Fibroblast of lung (primary cell): ENCODE measurements at regions not wholly inside any gene's neighbourhood (a gene's known extent, or its start where the extent isn't known, plus 50 kb on each side); places are given as distances from the start of the nearest gene placed in this dataset.

Source experiments
- DNase-seq, 2 donors: peaks; one replicate each; pipeline versions ENCODE4 v3.0.0 to v3.0.0-alpha.2; 2010; ENCODE audit warnings: low read depth in 2 of 2
- H2AFZ ChIP-seq: 2 replicates; pipeline ENCODE4 v1.5.1; 2012; ENCODE audit warnings: low read length, control low read depth, inconsistent platforms
- H3K27ac ChIP-seq: 2 replicates; pipeline ENCODE4 v1.5.1; 2011; ENCODE audit warnings: low read length, control low read depth; ENCODE audit not compliant: insufficient read depth
- H3K27me3 ChIP-seq: 2 replicates; pipeline ENCODE4 v1.5.1; 2011; ENCODE audit warnings: mild to moderate bottlenecking, low read length; ENCODE audit not compliant: control insufficient read depth, insufficient read depth
- H3K36me3 ChIP-seq: 2 replicates; pipeline ENCODE4 v1.5.1; 2011; ENCODE audit warnings: low read length; ENCODE audit not compliant: control insufficient read depth, insufficient read depth
- H3K4me1 ChIP-seq: 2 replicates; pipeline ENCODE4 v1.5.1; 2011; ENCODE audit warnings: low read length; ENCODE audit not compliant: control insufficient read depth, insufficient read depth; ENCODE audit errors: extremely low read depth
- H3K4me2 ChIP-seq: 2 replicates; pipeline ENCODE4 v1.5.1; 2011; ENCODE audit warnings: low read length, control low read depth; ENCODE audit not compliant: insufficient read depth; ENCODE audit errors: extremely low read depth
- H3K4me3 ChIP-seq, 4 experiments: fragments of 200-600 bp in 1 of 4; sonication (generic) in 1 of 4; replicated peaks in 1 of 4; 2 replicates each; pipeline ENCODE4 v1.5.1; 2011 to 2016; ENCODE audit warnings: low read length in 4 of 4, low read depth in 3 of 4, mild to moderate bottlenecking in 3 of 4, control low read depth in 2 of 4, inconsistent platforms in 1 of 4, mixed read lengths in 1 of 4; ENCODE audit not compliant: insufficient read depth in 1 of 4; ENCODE audit errors: control extremely low read depth in 1 of 4
- H3K79me2 ChIP-seq: 2 replicates; pipeline ENCODE4 v1.5.1; 2012; ENCODE audit warnings: mild to moderate bottlenecking, low read length, inconsistent platforms; ENCODE audit not compliant: control insufficient read depth, insufficient read depth
- H3K9ac ChIP-seq: 2 replicates; pipeline ENCODE4 v1.5.1; 2011; ENCODE audit warnings: mild to moderate bottlenecking, low read length, control low read depth; ENCODE audit not compliant: insufficient read depth
- H3K9me3 ChIP-seq: 2 replicates; pipeline ENCODE4 v1.5.1; 2012; ENCODE audit warnings: low read depth, low read length; ENCODE audit not compliant: control insufficient read depth, insufficient read depth
- H4K20me1 ChIP-seq: 2 replicates; pipeline ENCODE4 v1.5.1; 2011; ENCODE audit warnings: low read length; ENCODE audit not compliant: control insufficient read depth, insufficient read depth; ENCODE audit errors: extremely low read depth
- EZH2 ChIP-seq: IDR thresholded peaks from 2 replicates; pipeline ENCODE4 v1.5.1; 2012; ENCODE audit warnings: low read length, control low read depth, mild to moderate bottlenecking; ENCODE audit errors: missing control alignments
- TF ChIP-seq, protein P1 (sequence below), 2 donors: IDR thresholded peaks in 1 of 2; conservative IDR thresholded peaks in 1 of 2; 1 replicate in 1 of 2; 2 replicates in 1 of 2; pipeline ENCODE4 v1.5.1; 2011 to 2012; ENCODE audit warnings: low read length in 2 of 2, control low read depth in 1 of 2, inconsistent platforms in 1 of 2, low read depth in 1 of 2, mild to moderate bottlenecking in 1 of 2

DNA sequence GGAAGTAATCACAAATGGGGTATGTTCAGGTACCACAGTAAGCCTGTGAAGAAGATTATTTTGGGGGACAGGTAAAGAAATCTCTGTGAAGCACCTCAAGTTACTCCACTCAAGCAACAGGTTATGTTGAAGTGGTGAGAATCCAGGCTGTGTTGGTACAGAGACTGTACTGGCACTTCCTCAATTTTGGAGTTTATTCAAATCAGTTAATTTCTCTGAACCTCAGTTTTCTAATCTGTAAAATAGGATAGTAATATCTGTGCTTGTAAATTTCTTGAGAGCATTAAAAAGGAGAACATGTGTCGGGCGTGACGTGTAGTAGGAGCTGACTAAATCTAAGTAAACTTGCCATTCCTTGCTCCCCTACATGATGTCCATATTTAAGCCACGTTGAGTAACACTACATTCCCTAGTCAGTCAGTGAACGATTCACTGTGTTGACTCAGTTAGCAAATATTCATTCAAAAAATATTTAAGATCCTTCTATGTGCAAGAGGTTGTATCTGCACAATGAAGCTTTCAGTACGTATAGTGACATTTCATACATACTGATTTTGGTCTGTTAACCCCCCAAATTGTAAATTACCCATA lies 504.2 kb downstream of the ZEB2 start:
- no peak overlapping the region for H3K4me2 ChIP-seq
- H3K9ac ChIP-seq = no peak overlapping the region
- no peak for TF ChIP-seq EZH2
- peak; percentile 89 to 90 for DNase-seq
- H3K36me3 ChIP-seq = no peaks in the 10 kb centered on the region
- H3K9me3 ChIP-seq = no peaks in the 10 kb centered on the region
- H3K4me1 ChIP-seq = no peaks in the 10 kb centered on the region
- no peak overlapping the region for H3K27ac ChIP-seq
- H4K20me1 ChIP-seq = no peaks in the 10 kb centered on the region
- no peaks in the 10 kb centered on the region for H3K79me2 ChIP-seq
- no peak overlapping the region for H3K4me3 ChIP-seq
- H3K27me3 ChIP-seq = no peaks in the 10 kb centered on the region
- H2AFZ ChIP-seq = no peak overlapping the region

DNA sequence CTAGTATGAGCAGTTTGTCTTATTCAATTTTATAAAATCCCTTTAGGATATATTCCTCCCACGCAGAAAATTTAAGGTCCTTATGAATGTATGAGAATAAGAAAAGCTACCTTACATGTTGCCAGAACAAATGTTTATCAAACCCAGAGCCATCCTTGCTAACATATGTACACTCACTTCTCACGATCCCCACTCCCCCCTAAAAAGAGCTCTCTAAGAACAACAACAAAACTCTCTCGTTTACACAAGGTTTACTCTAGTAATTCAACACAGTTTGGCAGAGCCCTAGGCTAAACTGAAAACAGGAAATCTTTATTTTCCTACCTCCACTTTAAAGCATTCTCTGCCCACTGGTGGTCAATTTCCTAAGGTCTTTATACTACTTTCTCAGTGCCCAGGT lies 504.9 kb downstream of the ZEB2 start:
- no peaks in the 10 kb centered on the region for H3K9me3 ChIP-seq
- no peaks in the 10 kb centered on the region for H3K36me3 ChIP-seq
- no peak overlapping the region for H2AFZ ChIP-seq
- H3K9ac ChIP-seq = no peak overlapping the region
- no peak overlapping the region for H3K4me2 ChIP-seq
- no peak overlapping the region for H3K27ac ChIP-seq
- H3K79me2 ChIP-seq = no peaks in the 10 kb centered on the region
- no peaks in the 10 kb centered on the region for H4K20me1 ChIP-seq
- no peaks in the 10 kb centered on the region for H3K27me3 ChIP-seq
- no peak overlapping the region for H3K4me3 ChIP-seq
- no peak for TF ChIP-seq EZH2
- TF ChIP-seq, protein P1, sequence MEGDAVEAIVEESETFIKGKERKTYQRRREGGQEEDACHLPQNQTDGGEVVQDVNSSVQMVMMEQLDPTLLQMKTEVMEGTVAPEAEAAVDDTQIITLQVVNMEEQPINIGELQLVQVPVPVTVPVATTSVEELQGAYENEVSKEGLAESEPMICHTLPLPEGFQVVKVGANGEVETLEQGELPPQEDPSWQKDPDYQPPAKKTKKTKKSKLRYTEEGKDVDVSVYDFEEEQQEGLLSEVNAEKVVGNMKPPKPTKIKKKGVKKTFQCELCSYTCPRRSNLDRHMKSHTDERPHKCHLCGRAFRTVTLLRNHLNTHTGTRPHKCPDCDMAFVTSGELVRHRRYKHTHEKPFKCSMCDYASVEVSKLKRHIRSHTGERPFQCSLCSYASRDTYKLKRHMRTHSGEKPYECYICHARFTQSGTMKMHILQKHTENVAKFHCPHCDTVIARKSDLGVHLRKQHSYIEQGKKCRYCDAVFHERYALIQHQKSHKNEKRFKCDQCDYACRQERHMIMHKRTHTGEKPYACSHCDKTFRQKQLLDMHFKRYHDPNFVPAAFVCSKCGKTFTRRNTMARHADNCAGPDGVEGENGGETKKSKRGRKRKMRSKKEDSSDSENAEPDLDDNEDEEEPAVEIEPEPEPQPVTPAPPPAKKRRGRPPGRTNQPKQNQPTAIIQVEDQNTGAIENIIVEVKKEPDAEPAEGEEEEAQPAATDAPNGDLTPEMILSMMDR (conservative IDR thresholded peaks at IDR 0.05 in 1 of 2, IDR thresholded peaks at IDR 0.05 in 1 of 2; ENCODE audit: low read depth in 1 of 2, low read length in 2 of 2) = no peak
- no peaks in the 10 kb centered on the region for H3K4me1 ChIP-seq
- no peak for DNase-seq

DNA sequence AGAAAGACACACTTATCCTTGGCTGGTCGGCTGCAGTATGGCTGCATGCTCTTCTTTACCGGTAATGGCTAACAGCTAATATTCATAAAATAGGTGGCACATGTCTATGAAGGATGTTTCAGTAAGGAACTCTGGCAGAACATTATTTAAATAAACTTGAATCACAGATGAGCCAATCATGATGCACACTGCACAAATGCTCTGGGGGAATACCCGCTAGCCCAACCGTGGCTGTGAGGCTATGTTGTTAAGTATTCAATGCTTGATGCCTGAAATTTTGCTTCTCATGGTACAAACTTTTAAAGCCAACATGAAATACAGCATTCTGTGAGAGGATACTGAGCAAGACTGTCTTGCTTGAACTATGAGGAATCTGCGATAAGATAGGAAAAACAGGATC lies 505.8 kb downstream of the ZEB2 start:
- Histone ChIP-seq H3K27me3 (no peaks in the 10 kb centered on the region), H3K4me1 (no peaks in the 10 kb centered on the region), H3K9me3 (no peaks in the 10 kb centered on the region), H4K20me1 (no peaks in the 10 kb centered on the region), H3K4me2 (no peak overlapping the region), H3K27ac (no peak overlapping the region), H3K4me3 (no peak overlapping the region), H3K9ac (no peak overlapping the region), H2AFZ (no peak overlapping the region), H3K36me3 (no peaks in the 10 kb centered on the region), H3K79me2 (no peaks in the 10 kb centered on the region)
- DNase-seq = peak in 1 of 2 donors; percentile 10
- TF ChIP-seq EZH2 = no peak
- TF ChIP-seq, protein P1 (conservative IDR thresholded peaks at IDR 0.05 in 1 of 2, IDR thresholded peaks at IDR 0.05 in 1 of 2; ENCODE audit: low read depth in 1 of 2, low read length in 2 of 2) = no peak
